ENCODE measurements at regions not wholly inside any gene's neighbourhood (a gene's known extent, or its start where the extent isn't known, plus 50 kb on each side); places are given as distances from the start of the nearest gene placed in this dataset.
"Not testable (repeated sequence)": the region's sequence is repeated elsewhere in the genome, so short reads cannot be mapped to it uniquely, and the experiment has no call there.

GRCh38 chr20:30899370-30900079, 357.9 kb upstream of the DEFB115 start:
- not testable (repeated sequence) for DNase-seq (ENCODE audit: low spot score)

- DNase-seq (ENCODE audit: low spot score), result not testable (repeated sequence)
Measured at GRCh38 chr20:30900080-30900719, 357.3 kb upstream of the DEFB115 start.

- DNase-seq (ENCODE audit: low spot score), result not testable (repeated sequence)
Measured at GRCh38 chr20:30905231-30905630, 352.2 kb upstream of the DEFB115 start.

- no peak for DNase-seq (ENCODE audit: low spot score)
Measured at GRCh38 chr20:30910937-30911725, 346.3 kb upstream of the DEFB115 start.

DNA sequence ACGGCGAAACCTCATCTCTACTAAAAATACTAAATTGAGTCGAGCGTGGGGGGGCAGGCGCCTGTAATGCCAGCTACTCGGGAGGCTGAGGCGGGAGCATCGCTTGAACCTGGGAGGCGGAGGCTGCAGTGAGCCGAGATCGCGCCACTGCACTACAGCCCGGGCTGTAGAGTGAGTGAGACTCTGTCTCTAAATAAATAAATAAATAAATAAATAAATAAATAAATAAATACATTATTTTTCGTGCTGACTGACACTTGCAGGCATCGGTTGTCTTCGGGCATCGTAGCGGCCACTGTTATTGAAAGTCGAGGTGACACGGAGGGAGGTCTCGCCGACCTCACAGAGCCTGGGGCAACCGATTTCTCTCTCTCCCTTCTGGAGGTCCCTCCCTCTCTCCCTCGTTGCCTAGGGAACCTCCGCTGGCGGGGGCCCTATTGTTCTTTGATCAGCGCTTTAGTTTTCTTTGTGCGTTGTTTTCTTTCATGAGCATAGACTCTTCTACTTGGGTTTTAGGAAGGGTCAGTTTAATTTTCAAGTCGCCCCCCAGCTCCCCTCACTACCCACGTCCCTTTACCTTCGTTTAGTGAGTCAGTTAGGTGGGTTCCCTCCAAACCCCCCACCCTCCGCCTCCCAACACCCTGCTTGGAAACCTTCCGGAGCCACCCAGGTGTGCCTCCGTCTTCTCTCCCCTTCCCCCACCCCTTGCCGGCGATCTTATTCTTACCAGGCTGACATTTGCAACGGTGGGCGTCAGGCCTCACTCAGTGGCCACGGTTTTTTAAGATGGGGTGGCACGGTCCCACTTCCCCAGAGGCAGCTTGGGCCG, 345.4 kb upstream of the DEFB115 start:
- not testable (repeated sequence) for DNase-seq (ENCODE audit: low spot score)

DNA sequence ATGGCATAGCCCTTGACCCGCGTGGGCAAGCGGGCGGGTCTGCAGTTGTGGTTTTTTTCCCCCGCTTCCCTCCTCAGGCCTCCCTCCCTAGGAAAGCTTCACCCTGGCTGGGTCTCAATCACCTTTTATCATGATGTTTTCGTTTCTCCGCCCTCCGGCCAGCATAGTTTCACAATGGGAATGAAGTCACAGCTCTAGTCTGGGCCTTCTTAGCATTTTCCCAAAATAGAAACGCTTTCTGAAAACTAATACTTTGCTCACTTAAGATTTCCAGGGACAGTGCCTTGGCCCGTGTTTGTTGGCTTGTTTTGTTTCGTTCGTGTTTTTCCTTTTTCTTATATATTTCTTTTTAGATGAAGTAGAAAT, 344.8 kb upstream of the DEFB115 start:
- not testable (repeated sequence) for DNase-seq (ENCODE audit: low spot score)

DNA sequence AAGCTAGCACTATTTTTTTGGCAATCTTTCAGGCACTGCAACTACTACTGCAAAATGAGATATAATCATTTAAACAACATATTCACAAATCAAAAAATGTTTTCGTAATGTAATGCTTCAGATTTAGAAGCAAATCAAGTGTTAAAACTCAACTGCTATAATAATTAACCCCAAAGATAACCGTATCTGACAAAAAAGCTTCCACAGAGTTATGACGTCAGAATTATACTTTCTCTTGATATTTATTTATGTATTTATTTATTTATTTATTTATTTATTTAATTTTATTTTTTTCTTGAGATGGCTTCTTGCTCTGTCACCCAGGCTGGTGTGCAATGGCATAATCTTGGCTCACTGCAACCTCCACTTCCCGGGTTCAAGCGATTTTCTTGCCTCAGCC, 341.1 kb upstream of the DEFB115 start:
- not testable (repeated sequence) for DNase-seq (ENCODE audit: low spot score)

- no peak for DNase-seq (ENCODE audit: low spot score)
Measured at GRCh38 chr20:30919514-30920188, 337.8 kb upstream of the DEFB115 start.

- DNase-seq (ENCODE audit: low spot score), result no peak
Measured at GRCh38 chr20:30921286-30922071, 336.0 kb upstream of the DEFB115 start.

DNA sequence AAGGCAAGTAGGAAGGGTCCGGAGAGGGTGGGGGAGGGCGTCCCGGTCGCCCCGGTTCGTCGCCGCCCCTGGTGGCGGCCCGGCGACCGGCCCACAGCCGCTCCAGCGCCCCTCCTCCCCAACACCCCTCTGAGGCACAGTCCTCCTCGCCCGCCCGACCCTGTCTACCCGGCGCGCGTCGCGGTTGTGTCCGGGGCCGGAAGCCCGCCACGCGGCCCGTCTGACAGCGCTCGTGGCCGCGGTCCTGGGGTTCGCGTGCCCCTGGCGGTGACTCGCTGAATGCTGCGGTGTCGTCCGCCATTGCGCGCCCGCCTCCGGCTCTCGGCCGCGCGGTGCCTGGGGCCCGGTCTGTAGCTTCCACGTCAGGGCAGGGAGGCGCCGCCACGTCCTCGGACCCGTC, 335.3 kb upstream of the DEFB115 start:
- DNase-seq (ENCODE audit: low spot score), result no peak

GRCh38 chr20:30937790-30938189, 319.7 kb upstream of the DEFB115 start:
- DNase-seq (ENCODE audit: low spot score), result no peak

DNA sequence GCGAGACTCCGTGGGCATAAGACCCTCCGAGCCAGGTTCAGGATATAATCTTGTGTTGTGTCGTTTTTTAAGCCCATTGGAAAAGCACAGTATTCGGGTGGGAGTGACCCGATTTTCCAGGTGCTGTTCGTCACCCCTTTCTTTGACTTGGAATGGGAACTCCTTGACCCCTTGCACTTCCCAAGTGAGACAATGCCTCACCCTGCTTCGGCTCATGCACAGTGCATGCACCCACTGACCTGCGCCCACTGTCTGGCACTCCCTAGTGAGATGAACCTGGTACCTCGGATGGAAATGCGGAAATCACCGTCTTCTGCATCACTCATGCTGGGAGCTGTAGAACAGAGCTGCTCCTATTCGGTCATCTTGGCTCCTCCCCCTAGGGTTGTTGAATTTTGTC, 307.7 kb upstream of the DEFB115 start:
- DNase-seq (ENCODE audit: low spot score), result no peak

- not testable (repeated sequence) for DNase-seq (ENCODE audit: low spot score)
Measured at GRCh38 chr20:30951088-30951487, 306.4 kb upstream of the DEFB115 start.

- DNase-seq (ENCODE audit: low spot score), result not testable (repeated sequence)
Measured at GRCh38 chr20:30956649-30957048, 300.8 kb upstream of the DEFB115 start.

- DNase-seq (ENCODE audit: low spot score), result not testable (repeated sequence)
Measured at GRCh38 chr20:30959208-30959607, 298.3 kb upstream of the DEFB115 start.

DNA sequence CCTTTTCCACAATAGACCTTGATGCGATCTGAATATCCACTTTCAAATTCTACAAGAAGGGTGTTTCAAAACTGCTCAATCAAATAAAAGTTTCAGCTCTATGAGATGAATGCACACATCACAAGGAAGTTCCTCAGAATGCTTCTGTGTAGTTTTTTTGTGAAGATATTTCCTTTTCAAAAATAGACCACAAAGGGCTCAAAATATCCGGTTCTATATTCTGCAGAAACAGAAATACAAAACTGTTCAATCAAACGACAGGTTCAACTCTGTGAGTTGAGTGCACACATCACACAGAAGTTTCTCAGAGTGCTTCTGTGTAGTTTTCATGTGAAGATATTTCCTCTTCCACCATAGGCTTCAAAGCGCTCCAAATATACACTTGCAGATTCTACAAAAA, 293.9 kb upstream of the DEFB115 start:
- DNase-seq (ENCODE audit: low spot score), result no peak

DNA sequence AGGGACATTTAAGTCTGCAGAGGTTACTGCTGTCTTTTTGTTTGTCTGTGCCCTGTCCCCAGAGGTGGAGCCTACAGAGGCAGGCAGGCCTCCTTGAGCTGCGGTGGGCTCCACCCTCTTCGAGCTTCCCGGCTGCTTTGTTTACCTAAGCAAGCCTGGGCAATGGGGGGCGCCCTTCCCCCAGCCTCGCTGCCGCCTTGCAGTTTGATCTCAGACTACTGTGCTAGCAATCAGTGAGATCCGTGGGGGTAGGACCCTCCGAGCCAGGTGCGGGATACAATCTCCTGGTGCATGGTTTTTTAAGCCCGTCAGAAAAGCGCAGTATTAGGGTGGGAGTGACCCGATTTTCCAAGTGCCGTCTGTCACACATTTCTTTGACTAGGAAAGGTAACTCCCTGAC, 281.6 kb upstream of the DEFB115 start:
- DNase-seq (ENCODE audit: low spot score), result not testable (repeated sequence)

GRCh38 chr20:30985386-30985785, 272.1 kb upstream of the DEFB115 start:
- DNase-seq (ENCODE audit: low spot score), result no peak
